ENCODE measurements at regions not wholly inside any gene's neighbourhood (a gene's known extent, or its start where the extent isn't known, plus 50 kb on each side); places are given as distances from the start of the nearest gene placed in this dataset.
"Not testable (repeated sequence)": the region's sequence is repeated elsewhere in the genome, so short reads cannot be mapped to it uniquely, and the experiment has no call there.

DNA sequence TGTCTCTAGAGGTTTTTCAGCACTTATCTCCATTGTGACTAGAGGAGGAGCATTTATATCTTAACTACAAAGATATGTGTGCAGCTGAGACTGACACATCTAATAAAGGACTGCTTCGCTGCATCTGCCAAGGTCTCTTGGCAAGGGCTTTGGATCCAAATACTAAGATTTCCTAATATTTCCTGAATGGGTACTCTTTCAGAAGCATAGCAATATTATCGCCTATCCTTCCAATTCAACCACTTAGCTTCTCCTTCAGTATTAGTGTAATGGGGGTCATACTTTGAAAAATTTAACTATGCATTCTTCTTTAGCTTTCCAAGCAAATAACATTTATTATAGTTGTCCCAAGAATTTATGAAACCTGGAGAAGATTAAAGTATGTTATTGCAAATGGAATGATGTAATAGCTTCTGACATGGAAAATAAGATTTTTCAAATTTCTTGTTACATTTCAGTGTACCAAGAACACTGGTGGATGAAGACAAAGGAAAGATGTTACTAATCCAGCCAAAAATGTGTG lies 243.0 kb upstream of the PDE3A start:
- DNase-seq (ENCODE audit: low read depth in 2 of 2) = no peak

DNA sequence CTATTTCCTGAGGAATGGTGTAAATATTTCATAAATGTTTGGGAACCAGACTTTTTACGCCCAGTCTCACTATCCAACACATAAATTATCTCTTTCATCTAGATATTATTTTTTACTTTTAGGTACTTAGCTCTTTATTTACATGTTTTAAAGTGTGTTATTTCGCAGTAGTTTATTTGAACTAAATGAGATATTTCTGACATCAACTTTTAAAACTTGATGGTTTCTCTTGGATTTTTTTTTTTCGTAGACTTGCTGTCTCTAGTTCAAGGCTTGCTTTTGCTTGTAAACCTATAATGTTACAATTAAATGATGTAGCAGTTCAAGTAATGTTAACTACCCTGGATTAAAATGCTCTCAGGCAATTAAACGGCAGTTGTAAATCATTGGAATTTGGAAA lies 241.7 kb upstream of the PDE3A start:
- DNase-seq (ENCODE audit: low read depth in 2 of 2) = no peak

DNA sequence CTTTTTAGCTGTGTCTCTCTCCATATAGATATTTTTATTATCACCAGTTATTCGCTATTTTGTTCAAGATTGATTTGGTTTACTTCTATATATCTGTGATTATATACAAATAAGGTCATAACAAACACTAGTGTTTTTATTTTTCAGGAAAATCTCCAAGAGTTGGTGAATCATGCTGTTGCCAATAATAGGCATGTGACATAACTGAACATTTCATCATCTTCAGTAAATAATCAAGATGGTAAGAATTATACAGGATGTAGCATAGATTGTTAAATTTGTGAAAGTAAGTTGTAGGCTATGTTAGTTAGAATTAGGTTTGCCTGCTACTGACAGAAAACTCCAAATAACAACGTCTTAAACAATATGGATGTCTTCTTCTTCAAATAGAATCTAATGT lies 240.9 kb upstream of the PDE3A start:
- no peak for DNase-seq (ENCODE audit: low read depth in 2 of 2)

DNA sequence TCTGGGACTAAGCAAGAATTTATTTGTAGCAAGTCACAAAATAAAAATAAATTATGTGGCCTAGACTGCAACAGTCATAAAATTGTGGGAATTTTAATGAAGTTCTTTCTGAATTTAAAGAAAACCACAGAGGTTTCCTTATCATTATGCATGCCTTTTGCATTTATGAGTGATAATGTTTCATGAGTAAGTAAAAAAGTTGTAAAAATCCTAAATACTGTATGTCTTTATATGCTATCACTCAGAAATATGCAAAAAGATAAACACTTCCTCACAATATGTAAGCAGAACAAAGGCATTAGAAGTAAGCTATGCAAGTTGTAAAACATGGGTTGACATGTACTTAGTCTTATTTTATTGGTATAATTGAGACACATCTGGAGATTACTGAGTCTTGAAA lies 239.4 kb upstream of the PDE3A start:
- DNase-seq (ENCODE audit: low read depth in 2 of 2) = no peak

DNA sequence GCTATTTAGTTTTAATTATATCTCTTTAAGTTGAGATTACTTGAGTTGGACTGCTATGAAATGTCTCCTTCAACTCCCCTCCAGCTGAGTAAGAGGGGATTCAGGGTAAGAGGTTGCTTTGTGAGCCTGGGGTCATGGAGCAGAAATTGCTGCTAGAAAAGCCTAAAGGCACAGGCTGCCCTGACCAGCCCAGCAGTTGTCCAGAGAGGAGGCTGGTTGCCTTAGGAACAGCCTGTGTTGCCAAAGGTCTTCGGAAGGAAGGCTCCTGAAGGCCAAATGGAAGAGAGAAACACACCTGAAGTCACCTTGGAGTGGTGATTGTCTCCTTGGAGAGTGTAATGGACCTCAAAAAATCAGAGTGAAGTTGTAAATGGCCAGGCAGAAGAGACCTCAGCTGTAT lies 235.5 kb upstream of the PDE3A start:
- DNase-seq (ENCODE audit: low read depth in 2 of 2) = no peak

DNA sequence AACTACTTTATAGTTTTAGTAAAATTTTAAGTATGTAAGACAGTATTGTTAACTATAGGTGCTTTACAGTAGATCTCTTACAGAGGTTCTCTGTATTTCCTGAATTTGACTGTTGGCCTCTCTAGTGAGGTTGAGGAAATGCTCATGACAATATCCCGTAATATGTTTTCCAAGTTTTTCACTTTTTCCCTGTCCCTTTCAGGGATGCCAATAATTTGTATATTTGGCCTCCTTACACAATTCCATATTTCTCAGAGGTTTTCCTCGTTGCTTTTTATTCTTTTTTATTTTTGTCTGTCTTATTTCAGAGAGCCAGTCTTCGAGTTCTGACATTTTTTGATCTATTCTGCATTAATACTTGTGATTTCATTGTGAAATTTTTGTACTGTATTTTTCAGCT lies 233.7 kb upstream of the PDE3A start:
- DNase-seq (ENCODE audit: low read depth in 2 of 2) = no peak

DNA sequence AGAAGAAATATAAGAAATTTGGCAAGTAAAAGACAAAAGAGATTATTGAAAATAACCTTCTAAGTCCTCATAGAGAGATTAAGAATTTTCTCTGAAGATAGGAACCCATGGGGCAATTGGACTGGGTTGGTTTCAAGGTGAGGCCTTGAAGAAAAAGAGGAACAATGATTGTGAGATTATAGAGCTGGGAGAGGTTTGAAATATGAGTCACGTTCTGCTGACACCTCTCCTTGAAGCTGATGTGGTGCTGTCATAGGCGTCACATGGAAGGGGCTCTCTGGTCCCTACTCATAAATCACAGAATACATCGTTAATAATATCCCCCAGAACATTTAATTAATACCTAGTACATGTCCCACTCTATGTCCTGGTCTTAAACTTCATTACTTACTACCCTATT lies 227.6 kb upstream of the PDE3A start:
- DNase-seq (ENCODE audit: low read depth in 2 of 2) = no peak

DNA sequence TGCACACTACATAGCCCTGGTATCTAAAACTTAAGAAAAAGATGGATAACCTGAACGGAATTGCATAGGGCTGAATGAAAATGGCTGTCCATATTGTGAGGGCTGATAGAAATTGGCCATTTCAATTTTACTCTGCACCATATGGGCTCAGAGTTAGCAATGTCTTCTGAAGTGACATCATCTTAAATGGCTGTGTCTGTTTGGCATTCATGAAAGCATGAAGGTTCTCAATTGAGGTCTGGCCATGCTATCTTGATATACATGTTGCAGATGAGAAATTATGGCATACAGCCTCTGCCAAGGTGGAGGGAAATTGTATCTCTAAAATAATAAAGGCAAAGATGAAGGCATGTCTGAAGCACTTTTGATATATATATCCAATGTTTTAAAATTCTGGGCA lies 226.0 kb upstream of the PDE3A start:
- DNase-seq (ENCODE audit: low read depth in 2 of 2) = no peak

DNA sequence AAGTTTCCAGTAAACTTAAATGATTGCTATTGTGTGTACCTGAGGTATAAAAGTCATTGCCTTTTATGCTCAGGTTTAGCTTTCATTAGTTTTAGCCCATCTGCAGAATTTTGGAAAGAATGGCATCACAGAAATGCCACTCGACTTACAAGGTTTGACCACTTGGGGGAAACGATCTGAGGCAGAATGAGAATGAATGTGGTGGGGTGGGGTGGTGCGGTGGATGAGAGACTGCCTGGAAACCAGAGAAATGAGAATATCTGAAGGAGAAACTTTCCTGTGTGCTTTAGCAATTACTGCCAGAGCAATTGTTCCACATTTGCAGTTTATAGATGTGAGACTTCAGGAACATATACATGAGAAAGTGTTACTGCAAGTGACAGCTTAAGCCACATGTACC lies 225.4 kb upstream of the PDE3A start:
- no peak for DNase-seq (ENCODE audit: low read depth in 2 of 2)

DNA sequence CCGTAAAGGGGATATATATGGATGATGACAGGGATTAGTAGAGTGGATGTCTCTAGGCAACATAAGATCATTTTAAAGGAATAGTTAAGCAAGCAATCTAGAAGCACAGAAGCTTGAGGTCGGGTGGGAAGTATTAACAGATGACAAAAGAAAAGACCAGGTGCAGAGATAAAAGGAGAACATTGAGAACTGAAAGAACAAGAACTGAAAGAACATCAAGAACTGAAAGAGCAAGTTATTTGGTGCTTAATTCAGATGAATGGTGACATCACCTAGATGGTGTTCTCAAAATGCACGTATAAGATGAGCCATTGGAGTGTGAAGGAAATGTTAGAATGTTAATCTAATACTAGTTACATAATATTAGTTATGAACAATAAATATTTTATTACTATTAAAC lies 224.0 kb upstream of the PDE3A start:
- DNase-seq (ENCODE audit: low read depth in 2 of 2) = no peak

DNA sequence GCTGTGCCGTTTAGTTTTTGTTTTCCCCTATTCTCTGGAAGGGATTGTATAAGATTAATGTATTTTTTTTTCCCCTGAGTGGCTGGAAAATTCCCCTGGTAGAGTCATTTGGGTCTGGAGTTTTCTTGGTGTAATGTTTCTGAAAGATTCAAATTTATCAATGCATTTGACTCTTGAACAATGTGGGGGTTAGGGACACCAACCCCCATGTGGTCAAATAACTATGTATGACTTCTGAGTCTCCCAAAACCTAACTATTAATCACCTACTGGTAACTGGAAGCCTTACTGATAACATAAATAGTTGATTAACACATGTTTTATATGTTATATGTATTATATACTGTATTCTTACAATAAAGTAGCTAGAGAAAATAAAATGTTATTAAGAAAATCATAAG lies 220.1 kb upstream of the PDE3A start:
- no peak for DNase-seq (ENCODE audit: low read depth in 2 of 2)

DNA sequence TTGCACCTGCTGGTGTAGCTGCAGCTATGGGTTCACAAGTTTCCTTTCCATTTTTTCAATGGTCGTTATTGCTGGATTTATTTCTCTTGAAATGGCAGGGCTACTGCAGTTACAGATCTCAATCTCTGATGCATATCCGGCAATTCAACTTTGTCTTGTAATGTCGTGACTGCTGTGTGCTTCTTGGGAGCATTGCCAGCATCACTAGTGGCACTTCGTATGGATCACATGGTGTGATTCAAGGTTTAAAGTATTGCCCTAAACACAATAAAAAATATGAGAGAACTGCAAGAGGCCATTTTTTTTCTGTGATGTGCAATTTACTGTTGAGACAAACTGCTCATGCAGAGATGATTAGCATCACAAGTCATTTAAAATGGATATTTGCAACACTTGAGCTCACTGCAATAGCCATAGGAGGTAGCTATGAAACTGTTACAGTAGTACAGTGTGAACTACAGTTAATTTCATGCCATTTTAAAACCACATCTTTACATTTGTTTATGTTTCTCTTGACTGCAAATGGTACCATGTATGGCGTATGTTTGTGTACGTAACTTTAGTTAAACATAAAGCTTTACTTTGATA lies 217.4 kb upstream of the PDE3A start:
- no peak for DNase-seq (ENCODE audit: low read depth in 2 of 2)

DNA sequence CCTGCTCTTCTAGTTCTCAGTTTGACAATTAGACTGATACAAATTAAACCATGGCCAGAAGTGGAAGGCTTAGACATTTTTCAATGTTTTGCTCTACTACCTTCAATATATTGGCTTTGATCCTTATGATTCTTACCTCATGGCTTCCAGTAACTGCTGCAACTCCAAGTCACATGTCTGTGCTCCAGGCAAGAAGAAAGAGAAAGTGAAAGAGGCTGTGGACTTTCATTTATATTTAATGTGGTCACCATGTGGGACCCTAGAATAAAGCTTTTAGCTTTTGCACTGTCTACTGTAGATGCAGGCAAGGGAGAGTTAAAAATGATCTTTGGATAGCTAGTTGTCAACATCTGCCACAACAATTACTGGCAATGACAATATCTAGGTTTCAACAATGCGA lies 214.3 kb upstream of the PDE3A start:
- no peak for DNase-seq (ENCODE audit: low read depth in 2 of 2)

DNA sequence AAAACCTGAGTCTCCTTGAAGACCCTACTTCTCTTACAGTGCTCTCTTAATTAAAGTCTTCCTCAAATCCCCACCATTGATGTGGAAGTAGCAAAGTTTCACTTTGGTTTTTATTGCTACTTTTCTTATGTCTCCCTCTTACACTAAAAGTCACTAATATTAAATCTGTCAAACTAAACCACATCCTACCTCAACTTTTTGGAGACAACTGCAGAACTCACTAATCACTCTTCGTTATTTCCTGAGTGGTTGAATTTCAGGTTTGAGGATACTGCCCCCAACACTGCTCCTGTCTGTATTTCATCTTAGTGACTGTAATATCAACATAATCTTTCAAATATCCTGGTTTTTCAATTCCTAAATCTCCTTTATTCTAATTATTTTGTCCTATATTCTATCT lies 213.0 kb upstream of the PDE3A start:
- DNase-seq (ENCODE audit: low read depth in 2 of 2) = no peak

DNA sequence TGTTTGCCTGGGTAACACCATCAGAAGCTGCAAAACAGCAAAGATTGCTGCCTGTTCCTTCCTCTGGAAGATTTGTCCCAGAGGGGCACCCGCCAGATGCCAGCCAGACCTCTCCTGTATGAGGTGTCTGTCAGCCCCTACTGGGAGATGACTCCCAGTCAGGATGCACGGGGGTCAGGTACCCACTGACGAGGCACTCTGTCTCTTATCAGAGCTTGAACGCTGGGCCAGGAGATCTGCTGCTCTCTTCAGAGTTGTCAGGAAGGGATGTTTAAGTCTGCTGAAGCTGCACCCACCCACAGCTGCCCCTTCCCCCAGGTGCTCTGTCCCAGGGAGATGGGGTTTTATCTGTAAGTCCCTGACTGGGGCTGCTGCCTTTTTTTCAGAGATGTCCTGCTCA lies 207.4 kb upstream of the PDE3A start:
- DNase-seq (ENCODE audit: low read depth in 2 of 2) = not testable (repeated sequence)

DNA sequence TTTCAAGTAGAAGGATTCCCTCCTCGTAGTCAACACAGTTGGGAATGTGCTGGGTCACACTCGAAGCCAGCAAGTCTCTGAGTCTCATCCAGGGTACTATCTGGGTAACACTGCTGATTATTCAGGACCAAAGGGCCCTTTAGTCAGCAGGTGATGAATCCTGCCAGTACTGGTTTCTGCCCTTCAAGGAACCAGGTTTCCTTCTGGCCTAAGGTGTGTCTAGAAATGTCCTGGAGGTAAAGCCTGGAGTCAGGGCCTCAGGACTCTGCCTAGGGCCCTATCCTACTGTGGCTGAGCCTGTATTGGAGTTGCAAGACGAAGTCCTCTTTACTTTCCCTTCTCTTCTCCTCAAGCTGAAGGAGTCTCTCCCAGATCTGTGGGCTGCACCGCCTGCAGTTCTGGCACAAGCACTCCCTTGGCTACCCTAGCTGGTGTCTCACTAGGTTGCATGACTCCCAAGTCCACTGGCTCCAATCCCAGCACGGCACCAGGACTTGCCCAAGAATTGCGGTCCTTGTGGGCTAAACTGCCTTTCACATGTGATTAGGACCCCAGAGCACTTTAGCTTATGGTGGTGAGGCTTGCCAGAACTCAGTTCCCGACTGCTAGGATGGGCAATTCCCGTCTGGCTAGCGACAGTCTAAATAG lies 193.7 kb upstream of the PDE3A start:
- no peak for DNase-seq (ENCODE audit: low read depth in 2 of 2)

DNA sequence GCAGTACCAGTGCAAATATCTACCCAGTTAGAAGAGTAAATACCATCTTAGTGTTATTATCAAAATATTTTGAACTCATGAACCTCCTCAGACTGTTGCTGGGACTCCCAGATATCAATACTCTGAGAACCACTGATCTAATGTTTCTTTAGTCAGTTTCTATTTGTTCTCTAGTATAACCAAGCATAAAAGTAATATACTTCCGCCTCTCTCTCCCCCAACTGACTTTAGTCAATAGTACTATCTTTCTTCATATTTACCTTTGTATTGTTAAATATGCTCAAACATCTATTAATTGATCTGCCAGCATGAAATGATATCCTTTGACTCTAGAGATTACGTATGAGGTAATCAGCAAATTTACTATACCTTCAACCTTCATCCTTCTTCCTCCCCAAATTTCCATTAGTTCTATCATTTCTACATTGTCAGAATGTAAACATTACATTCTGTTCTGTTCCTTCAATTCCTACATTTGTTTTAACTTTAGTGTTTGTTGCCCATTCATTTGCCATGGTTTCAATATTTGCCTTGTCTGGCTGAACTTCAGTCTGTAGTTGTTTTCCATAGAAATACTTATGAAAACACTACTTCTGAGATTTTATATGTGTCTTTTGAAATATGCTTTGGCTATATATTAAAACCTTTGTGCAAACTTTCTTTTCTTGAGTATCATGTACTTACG lies 192.5 kb upstream of the PDE3A start:
- DNase-seq (ENCODE audit: low read depth in 2 of 2) = no peak

DNA sequence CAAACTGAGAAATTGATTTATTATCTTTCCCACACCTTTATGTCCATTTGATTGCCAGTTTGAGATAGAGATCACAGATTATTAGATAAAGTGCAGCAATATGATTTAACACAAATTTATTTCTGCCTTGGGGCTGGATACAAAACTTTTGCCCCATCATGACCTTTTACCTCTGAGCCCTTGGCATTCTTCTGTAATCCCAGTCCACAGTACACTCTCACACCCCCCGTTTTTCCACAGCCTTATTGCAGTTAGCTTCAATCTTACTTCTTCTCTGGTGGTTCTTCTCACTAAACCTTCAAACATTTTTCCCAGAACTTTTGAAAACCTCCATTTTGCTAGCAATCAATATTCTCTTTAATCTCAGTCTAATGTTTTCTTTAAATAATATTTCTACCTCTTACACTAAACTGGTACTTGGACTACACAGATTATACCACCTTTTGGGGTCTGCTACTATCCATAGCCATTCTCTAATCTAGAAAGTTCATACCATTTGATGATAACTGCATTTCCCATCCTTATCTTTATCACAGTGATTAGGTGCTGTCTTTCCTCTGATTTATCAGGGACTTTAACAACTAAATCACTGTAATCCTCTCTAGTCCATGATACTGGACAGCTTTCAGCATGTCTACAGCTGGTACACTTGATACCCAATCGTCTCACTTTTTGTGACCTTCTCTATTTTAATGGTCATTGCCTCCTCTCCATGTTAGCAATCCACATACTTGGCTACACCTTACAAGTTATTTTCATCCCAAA lies 186.7 kb upstream of the PDE3A start:
- DNase-seq (ENCODE audit: low read depth in 2 of 2) = no peak

DNA sequence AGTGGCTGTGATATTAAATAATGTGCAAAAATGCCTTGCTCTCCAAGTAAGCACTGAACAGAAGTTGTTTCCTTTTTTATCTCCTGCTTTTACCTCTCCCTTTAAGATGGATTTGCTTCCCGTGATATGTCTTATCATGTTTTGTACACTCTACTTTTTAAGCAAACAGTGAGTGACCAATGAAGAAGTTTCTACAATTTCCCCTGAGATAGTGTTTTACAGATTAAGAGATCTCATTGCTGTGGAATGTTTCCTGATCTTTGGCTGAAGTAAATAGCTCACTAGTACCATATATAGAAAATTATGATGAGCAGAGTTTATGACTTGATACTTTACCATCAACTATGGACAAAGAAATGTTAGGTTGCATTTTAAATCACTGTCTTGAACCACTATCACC lies 184.8 kb upstream of the PDE3A start:
- no peak for DNase-seq (ENCODE audit: low read depth in 2 of 2)

DNA sequence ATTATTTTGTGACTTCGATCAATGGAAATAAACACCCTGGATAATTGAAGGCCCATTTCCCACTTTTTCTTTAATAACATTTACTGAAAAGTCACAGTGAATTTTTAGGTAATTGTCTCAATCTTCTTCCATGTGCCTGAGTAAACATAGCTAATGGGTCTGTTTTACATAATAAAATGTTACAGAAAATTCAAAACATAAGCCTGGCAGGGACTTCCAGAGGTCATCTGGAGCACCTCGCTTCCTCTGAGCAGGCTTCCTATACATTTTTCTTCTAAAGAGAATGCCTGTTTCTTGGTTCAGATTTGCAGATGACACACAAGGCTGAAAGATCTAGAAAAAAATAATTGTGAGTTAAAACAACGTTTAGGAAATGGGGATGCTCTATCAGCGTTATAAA lies 183.8 kb upstream of the PDE3A start:
- no peak for DNase-seq (ENCODE audit: low read depth in 2 of 2)

DNA sequence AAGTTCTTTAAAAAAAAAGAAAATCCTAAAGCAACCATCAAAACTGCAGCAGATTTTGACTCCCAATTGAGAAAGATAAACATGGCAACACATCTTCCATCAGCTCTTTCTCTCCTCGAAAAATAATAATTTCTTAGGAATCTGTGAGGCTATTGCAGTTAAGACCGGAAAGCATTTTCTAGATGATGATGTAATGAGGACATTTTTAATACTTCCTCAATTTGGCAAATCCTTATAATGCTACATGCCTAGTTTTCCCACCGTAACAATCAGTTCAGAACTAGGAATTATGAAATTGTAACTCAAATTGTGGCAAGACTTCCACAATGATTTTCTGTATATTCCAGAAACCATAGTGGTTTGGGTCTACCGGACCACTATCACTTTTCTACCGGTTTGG lies 180.9 kb upstream of the PDE3A start:
- DNase-seq (ENCODE audit: low read depth in 2 of 2) = no peak

DNA sequence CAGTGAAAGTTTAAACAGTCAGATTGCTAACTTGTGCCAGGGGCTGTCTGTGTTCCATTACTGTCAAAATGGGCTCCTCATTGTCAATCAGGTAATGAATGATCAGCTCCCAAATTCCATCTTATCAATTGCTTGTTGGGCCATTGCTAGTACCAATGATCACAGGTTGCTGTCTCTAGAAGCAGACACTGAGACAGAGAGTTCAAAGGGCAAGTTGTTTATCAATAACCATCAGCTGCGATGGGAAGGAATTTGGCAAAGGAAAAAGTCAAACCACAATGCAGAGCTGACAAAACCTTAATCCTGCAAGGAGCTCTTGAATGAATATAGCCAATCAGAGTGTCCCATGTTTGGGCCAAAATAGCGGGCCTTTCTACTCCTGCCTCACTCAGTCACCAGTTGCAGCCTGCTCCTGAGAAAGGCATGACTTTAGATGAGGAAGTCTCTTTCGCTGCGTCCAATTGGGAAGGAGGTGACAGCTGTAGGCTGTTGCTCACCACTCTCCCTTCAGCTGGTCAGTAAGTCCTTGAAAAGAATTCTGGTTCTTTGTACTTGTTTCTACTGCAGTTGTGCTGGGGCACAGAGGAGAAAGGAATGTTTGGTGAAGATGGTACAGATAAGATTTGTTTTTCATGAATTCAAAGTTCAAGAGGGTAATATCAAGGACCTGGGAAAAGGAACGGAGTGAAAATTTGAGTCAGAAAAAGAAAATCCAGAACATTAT lies 179.2 kb upstream of the PDE3A start:
- DNase-seq (ENCODE audit: low read depth in 2 of 2) = no peak

All from stimulated activated CD4-positive, alpha-beta T cell treated with anti-CD3 and anti-CD28 coated beads, Interleukin-4, amount 100 ng/mL, for 48 hours (primary cell).